NCI-H2081 (cell line): ENCODE measurements at regions not wholly inside any gene's neighbourhood (a gene's known extent, or its start where the extent isn't known, plus 50 kb on each side); places are given as distances from the start of the nearest gene placed in this dataset.
A peak's percentile ranks its signal among the peaks of the same experiment; 100 is the strongest.

Source experiments
- DNase-seq, 2 experiments: peaks; one replicate each; lab custom pipeline; 2025; lab: John Stamatoyannopoulos, UW

GRCh38 chr2:236875906-236876505 lies 209.7 kb upstream of the COPS8 start:
- no peak for DNase-seq

DNA sequence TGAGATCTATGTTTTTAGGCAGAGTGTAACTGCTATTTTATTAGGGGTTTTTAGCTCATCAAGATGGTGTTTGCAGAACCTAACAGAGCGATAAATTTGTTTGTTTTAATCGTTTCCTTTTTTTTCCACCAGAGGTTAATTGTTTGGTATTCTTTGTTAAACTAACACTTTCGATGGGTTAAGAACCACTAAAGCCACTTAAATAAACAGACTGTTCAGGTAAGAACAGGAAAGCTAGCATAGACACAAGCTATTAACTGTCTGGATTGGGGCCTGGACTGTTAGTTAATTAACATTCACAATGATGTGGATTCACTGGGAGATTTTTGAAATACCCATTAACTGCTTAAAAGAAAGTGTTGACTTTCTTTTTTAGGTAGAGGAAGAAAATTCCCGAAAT lies 209.0 kb upstream of the COPS8 start:
- DNase-seq, result peak; percentile 2 to 36

- DNase-seq, result no peak
These were observed 207.7 kb upstream of the COPS8 start for GRCh38 chr2:236877972-236878371.

- DNase-seq, result no peak
These were observed 206.2 kb upstream of the COPS8 start for GRCh38 chr2:236879416-236879963.

DNA sequence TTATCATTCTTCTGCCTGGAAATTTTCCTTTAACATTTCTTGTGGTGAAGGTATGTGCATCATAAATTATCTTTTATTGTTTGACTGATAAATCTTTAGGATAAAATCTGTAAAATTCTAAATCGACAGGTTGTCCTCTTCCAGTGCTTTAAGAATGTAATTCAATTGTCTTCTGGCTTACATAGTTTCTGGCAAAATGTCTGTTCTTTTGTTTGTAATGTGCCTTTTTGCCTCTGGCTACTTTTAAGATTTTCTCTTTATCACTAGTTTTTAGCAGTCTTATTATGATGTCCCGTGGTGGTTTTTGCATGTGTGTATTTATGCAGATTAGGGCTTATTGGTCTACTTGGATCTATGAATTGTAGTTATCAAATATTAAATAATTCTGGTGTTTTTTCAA lies 203.6 kb upstream of the COPS8 start:
- no peak for DNase-seq

DNA sequence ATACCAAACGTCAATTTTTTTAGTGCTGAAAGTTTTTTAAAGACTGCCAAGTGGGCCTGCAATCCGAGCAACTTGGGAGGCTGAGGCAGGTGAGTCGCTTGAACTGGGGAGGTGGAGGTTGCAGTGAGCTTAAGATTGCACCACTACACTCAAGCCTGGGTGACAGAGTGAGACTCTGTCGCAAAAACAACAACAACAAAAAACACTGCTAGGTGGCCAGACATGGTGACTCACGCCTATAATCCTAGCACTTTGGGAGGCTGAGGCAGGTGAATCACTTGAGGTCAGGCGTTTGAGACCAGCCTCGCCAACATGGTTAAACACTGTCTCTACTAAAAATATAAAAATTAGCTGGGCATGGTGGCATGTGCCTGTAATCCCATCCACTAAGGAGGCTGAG lies 202.8 kb upstream of the COPS8 start:
- DNase-seq, result no peak

DNA sequence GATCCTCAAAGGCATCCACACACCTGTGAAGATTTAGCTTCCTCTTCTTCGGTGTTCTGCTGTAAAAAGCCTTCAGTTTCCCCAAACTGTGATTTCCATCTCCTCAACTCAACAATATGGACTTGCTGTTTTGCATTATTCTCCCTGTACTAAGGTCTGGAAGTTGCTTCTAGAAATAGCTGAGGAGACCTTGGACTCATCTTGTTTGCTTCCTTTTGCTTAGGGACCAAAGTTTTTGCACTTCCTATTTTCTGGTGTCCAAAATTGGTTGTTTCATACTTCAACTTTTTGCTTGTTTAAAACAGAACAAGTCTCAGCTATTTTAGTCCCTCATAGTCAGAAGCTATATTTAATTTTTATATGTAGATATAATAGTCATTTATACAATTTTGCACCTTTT lies 201.9 kb upstream of the COPS8 start:
- DNase-seq, result no peak

- no peak for DNase-seq
These were observed 201.0 kb upstream of the COPS8 start for GRCh38 chr2:236884569-236885175.

DNA sequence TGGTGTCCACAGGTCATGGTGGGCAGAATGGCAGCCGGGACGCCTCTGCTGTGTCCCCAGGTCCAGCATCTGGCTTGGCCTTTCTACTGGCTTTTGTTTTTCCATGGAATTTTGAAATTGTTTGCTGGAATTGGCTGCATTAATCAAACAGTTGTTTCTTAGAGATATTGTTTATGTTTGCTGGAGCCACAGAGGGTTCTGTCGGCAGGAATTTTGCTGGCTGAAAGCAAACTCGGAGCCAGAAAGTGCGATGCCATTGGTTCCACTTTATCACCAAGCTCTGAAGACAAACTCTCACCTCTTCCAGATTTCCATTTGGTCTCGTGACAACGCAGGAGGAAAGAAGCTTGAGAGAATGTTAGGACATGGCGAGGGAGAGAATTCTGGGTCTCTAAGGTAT lies 199.2 kb upstream of the COPS8 start:
- DNase-seq, result no peak

DNA sequence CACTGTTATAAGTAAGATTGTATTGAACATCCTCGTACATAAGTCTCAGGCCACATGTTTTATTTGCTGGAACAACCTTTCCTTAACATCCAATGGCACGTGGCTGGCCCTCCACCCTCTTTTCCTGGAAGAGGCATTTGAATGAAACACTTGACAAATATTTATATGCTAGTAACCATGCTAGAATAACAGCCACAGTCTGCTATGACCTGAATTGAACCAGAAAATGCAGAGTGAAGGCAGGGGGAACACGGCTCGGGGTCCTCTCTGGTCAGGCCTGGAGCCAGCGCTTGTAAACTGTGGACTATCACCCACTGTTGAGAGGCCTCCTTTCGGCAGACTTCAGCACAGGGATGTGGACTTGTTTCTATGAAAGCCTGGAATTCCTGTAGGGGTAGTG lies 198.2 kb upstream of the COPS8 start:
- no peak for DNase-seq

- no peak for DNase-seq
These were observed 197.5 kb upstream of the COPS8 start for GRCh38 chr2:236887953-236888793.

GRCh38 chr2:236888794-236889780 lies 196.6 kb upstream of the COPS8 start:
- no peak for DNase-seq

DNA sequence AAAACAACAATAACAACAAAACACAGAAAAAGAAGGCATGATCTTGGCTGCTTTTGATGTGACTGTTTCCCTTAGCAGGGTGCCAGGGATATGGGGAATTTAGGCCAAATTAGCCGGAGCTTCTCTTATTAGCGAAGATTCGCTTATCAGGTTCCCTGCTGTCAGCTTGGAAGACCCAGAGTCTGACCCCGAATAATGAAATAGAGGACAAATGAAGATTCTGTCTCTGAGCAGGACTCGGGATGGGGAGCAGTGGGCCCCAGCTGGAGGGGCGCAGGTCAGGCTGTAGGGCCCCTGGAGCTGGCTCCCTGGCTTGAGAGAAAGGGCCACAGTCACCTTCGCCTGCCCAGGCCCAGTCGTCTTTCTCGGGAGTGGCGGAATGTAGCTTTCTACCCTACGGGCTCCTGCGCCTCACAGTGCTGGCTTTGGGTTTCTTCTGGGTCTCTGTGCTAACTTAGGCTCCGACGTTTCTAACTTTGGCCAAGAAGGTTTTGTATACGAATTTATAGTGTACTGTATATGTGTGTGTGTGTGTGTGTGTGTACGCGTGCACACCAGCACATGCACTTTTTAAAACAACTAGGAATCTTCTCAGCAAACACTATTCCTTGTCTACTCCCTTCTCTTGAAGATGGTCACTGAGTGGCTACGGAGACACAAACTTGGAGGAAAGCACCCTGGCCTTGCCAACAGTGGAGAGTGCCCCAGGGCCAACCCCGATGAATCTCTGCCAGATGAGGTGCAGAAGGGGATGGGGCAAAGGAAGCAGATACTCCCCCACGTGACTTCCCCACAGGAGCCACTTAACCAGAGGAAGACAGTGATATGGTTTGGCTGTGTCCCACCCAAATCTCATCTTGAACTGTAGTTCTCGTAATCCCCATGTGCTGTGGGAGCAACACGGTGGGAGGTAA lies 195.6 kb upstream of the COPS8 start:
- DNase-seq, result no peak

DNA sequence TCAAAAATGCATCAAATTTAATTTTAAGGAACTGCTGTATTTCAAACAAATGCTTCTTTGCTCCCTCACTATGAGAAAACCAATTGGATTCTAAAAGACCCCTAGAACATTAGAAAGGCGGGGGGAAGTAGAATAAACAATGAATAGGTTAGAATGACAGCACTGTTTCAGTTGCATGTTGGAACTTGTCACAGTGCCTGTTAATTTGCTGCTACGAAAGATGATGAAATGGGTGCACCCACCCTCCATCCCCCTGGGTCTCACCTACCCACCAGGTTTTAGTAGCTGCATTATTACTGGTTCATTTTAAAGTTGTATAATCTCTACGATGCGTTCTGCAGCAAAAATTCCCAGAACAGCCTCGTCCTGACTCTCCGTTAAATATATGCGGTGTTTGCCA lies 193.0 kb upstream of the COPS8 start:
- no peak for DNase-seq

- DNase-seq, result no peak
These were observed 190.9 kb upstream of the COPS8 start for GRCh38 chr2:236894791-236895190.

GRCh38 chr2:236895497-236895896 lies 190.2 kb upstream of the COPS8 start:
- DNase-seq, result no peak

- DNase-seq, result no peak
These were observed 189.0 kb upstream of the COPS8 start for GRCh38 chr2:236896688-236897087.

- no peak for DNase-seq
These were observed 186.5 kb upstream of the COPS8 start for GRCh38 chr2:236899146-236899545.

- no peak for DNase-seq
These were observed 185.6 kb upstream of the COPS8 start for GRCh38 chr2:236899950-236900640.

- no peak for DNase-seq
These were observed 183.7 kb upstream of the COPS8 start for GRCh38 chr2:236901956-236902355.
